B cell (primary cell): ENCODE measurements at regions not wholly inside any gene's neighbourhood (a gene's known extent, or its start where the extent isn't known, plus 50 kb on each side); places are given as distances from the start of the nearest gene placed in this dataset.

Source experiments
- ATAC-seq: fragments of 200-7000 bp; cut with Tn5 transposase; one replicate; pipeline ENCODE4 v1.10.0; 2021; ENCODE audit warnings: low read depth, mild to moderate bottlenecking, moderate number of reproducible peaks, moderate library complexity
- CTCF ChIA-PET: fragments of 350-600 bp; sonication (Branson Sonifier 250); formaldehyde crosslinking; loops from one replicate; lab custom pipeline; 2021; ENCODE audit warnings: antibody characterized with exemption, inconsistent platforms; lab: Charles Lee
- POLR2A ChIA-PET: fragments of 350-600 bp; sonication (Branson Sonifier 250); formaldehyde crosslinking; loops from one replicate; lab custom pipeline; 2021; ENCODE audit warnings: antibody characterized with exemption; lab: Charles Lee
- DNase-seq: peaks from one replicate; pipeline ENCODE4 v3.0.0; 2013
- H2AFZ ChIP-seq: 2 replicates; pipeline ENCODE4 v1.6.1; 2012; ENCODE audit warnings: mild to moderate bottlenecking, low read depth, low read length; ENCODE audit not compliant: insufficient read depth, poor library complexity, severe bottlenecking
- H3K27ac ChIP-seq, 2 donors: 1 replicate in 1 of 2; 2 replicates in 1 of 2; pipeline ENCODE4 v1.5.1; 2012 to 2013; ENCODE audit warnings: low read length in 2 of 2, mild to moderate bottlenecking in 2 of 2, moderate library complexity in 1 of 2
- H3K27me3 ChIP-seq, 4 experiments: fragments of 200-600 bp in 1 of 4; sonication (generic) in 1 of 4; replicated peaks in 1 of 4; 1 replicate in 2 of 4; 2 replicates in 2 of 4; pipeline versions ENCODE4 v1.6.1 to v1.7.0; 2013 to 2016; ENCODE audit warnings: low read length in 3 of 4, mild to moderate bottlenecking in 2 of 4, mixed read lengths in 1 of 4, moderate library complexity in 1 of 4; ENCODE audit not compliant: insufficient read depth in 4 of 4, control insufficient read depth in 3 of 4; ENCODE audit errors: control extremely low read depth in 1 of 4
- H3K36me3 ChIP-seq, 2 experiments: replicated peaks in 1 of 2; 1 replicate in 1 of 2; 2 replicates in 1 of 2; pipeline versions ENCODE4 v1.6.1 to v1.7.1; 2013; ENCODE audit warnings: low read length in 1 of 2; ENCODE audit not compliant: insufficient read depth in 2 of 2, control insufficient read depth in 1 of 2; ENCODE audit errors: control extremely low read depth in 1 of 2, extremely low read depth in 1 of 2
- H3K4me1 ChIP-seq, 2 donors: fragments of 200-600 bp in 1 of 2; sonication (generic) in 1 of 2; 1 replicate in 1 of 2; 2 replicates in 1 of 2; pipeline versions ENCODE4 v1.5.1 to v1.6.1; 2013 to 2017; ENCODE audit warnings: low read length in 2 of 2; ENCODE audit not compliant: control insufficient read depth in 2 of 2, insufficient read depth in 2 of 2
- H3K4me2 ChIP-seq: replicated peaks from 2 replicates; pipeline ENCODE3; 2012; ENCODE audit warnings: mild to moderate bottlenecking, low read depth, low read length; ENCODE audit not compliant: poor library complexity, severe bottlenecking
- H3K4me3 ChIP-seq, 5 experiments: fragments of 200-600 bp in 1 of 5; sonication (generic) in 1 of 5; 1 replicate in 3 of 5; 2 replicates in 2 of 5; pipeline versions ENCODE4 v1.5.1 to v1.7.0; 2011 to 2016; ENCODE audit warnings: low read length in 4 of 5, mild to moderate bottlenecking in 4 of 5, low read depth in 2 of 5, control low read depth in 1 of 5, moderate library complexity in 1 of 5; ENCODE audit not compliant: insufficient read depth in 1 of 5; ENCODE audit errors: control extremely low read depth in 1 of 5, extremely low read depth in 1 of 5
- H3K79me2 ChIP-seq: fragments of 200-600 bp; sonication (generic); one replicate; pipeline ENCODE4 v1.6.0; 2016; ENCODE audit warnings: low read length; ENCODE audit not compliant: control insufficient read depth, insufficient read depth
- H3K9ac ChIP-seq: fragments of 200-600 bp; sonication (generic); 2 replicates; pipeline ENCODE4 v1.6.1; 2017; ENCODE audit warnings: mild to moderate bottlenecking, low read length, moderate library complexity
- H3K9me3 ChIP-seq, 3 donors: one replicate each; pipeline versions ENCODE4 v1.6.1 to v1.7.1; 2013; ENCODE audit warnings: low read length in 2 of 3; ENCODE audit not compliant: control insufficient read depth in 2 of 3, insufficient read depth in 1 of 3; ENCODE audit errors: control extremely low read depth in 1 of 3
- H4K20me1 ChIP-seq: 2 replicates; pipeline ENCODE4 v1.6.0; 2012; ENCODE audit warnings: mild to moderate bottlenecking, low read length; ENCODE audit not compliant: insufficient read depth, control insufficient read depth, poor library complexity, severe bottlenecking
- H3K27ac Mint-ChIP-seq: one replicate; pipeline ENCODE4 v1.8.0; 2021; ENCODE audit warnings: mixed read lengths
- H3K27me3 Mint-ChIP-seq: one replicate; pipeline ENCODE4 v1.8.0; 2021; ENCODE audit warnings: mixed read lengths
- H3K4me1 Mint-ChIP-seq: one replicate; pipeline ENCODE4 v1.8.0; 2021; ENCODE audit warnings: mixed read lengths
- H3K4me3 Mint-ChIP-seq: one replicate; pipeline ENCODE4 v1.8.0; 2021; ENCODE audit warnings: mixed read lengths
- H3K9me3 Mint-ChIP-seq: one replicate; pipeline ENCODE4 v1.8.0; 2022; ENCODE audit warnings: mixed read lengths; ENCODE audit not compliant: insufficient read depth
- EZH2 ChIP-seq: IDR thresholded peaks from 2 replicates; pipeline ENCODE4 v1.6.1; 2012; ENCODE audit warnings: borderline replicate concordance, low read depth, mild to moderate bottlenecking, moderate library complexity, low read length; ENCODE audit not compliant: insufficient read depth, poor library complexity, severe bottlenecking
- WGBS: methylation state at CpG from one replicate; pipeline ENCODE4 v1.1.5; 2013; ENCODE audit warnings: missing lambda C conversion rate; ENCODE audit not compliant: insufficient coverage; 5-methylcytosine and 5-hydroxymethylcytosine counted together
- intact Hi-C: fragments of 100-400 bp; cut with micrococcal nuclease; formaldehyde crosslinking; loops from one replicate; pipeline ENCODE4 v1.10.0; 2022
- TF ChIP-seq, protein P1 (sequence below): fragments of 200-600 bp; IDR thresholded peaks from one replicate; pipeline ENCODE4 v1.8.0; 2022; ENCODE audit warnings: antibody characterized with exemption, mild to moderate bottlenecking

DNA sequence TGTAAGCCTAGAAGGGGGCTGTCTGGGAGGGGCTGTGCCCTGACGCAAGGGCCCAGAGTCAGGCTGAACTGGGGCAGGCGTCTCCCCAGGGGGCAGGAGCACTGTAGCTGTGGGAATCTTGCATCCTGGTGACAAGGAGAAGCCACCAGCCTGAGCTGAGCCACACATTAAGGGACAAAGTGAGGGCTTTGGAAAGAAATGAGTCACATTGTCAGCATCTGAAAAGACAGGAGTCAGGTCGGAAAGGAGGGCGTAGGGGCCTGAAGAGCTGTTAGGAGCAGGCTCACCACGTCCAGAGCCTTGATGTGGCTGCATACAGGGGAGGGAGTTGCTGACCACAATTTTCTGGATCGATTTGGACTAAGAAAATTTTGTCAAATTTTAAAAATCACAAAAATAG is 298.6 kb downstream of the CYP26B1 start:
- Histone ChIP-seq H3K4me1 (no peaks in the 10 kb centered on the region), H3K9me3 (peaks cover 0 to 5% (median 0%) of the 10 kb centered on the region in 3 donors), H3K27ac (no peak overlapping the region), H3K4me2 (no peak overlapping the region), H4K20me1 (no peaks in the 10 kb centered on the region), H3K9ac (no peak overlapping the region), H2AFZ (no peak overlapping the region), H3K36me3 (no peaks in the 10 kb centered on the region), H3K79me2 (no peaks in the 10 kb centered on the region), H3K27me3 (no peaks in the 10 kb centered on the region), H3K4me3 (no peak overlapping the region)
- DNase-seq (no peak), ATAC-seq (no peak)
- H3K4me1 Mint-ChIP-seq = no peaks in the 10 kb centered on the region
- POLR2A ChIA-PET = no interaction called here
- intact Hi-C loops = no loop called here
- CTCF ChIA-PET = no interaction called here
- H3K9me3 Mint-ChIP-seq = no peaks in the 10 kb centered on the region
- 93% methylated on average over 4 of the region's 6 CpGs for WGBS
- H3K27ac Mint-ChIP-seq = no peak overlapping the region
- H3K4me3 Mint-ChIP-seq = no peak overlapping the region
- no peaks in the 10 kb centered on the region for H3K27me3 Mint-ChIP-seq
- no peak for TF ChIP-seq EZH2
- TF ChIP-seq, protein P1, sequence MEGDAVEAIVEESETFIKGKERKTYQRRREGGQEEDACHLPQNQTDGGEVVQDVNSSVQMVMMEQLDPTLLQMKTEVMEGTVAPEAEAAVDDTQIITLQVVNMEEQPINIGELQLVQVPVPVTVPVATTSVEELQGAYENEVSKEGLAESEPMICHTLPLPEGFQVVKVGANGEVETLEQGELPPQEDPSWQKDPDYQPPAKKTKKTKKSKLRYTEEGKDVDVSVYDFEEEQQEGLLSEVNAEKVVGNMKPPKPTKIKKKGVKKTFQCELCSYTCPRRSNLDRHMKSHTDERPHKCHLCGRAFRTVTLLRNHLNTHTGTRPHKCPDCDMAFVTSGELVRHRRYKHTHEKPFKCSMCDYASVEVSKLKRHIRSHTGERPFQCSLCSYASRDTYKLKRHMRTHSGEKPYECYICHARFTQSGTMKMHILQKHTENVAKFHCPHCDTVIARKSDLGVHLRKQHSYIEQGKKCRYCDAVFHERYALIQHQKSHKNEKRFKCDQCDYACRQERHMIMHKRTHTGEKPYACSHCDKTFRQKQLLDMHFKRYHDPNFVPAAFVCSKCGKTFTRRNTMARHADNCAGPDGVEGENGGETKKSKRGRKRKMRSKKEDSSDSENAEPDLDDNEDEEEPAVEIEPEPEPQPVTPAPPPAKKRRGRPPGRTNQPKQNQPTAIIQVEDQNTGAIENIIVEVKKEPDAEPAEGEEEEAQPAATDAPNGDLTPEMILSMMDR = no peak

DNA sequence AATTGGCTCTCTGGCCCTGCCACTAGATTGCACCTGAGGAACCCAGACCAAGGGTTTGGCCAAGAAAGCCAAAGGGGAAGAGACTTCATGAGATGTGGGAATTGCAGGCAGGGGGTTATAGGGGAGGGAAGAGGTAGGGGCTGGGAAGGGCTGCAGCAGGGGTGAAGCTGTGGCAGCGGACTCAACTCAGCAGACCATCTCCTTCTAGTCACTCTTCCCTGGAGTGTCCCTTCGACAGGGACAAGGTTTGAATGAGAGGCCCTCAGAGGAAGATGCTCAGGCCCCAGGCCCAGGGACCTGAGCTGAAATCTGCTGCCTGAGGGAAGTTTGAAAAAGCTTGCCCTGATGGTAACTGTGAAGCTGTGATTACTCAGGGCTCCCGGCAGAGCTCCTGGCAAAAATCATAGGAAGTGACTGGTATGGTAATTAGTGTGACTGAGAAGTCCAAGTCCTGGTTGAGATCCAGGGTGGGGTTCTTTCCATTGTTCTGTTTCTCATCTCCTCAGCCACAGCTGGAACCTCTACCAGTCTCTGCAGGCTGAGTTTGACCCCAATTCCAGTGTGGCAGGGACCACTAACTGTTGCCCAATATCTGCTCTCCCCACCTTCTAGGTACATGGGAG is 300.9 kb downstream of the CYP26B1 start:
- H3K9me3 Mint-ChIP-seq = no peaks in the 10 kb centered on the region
- Histone ChIP-seq H3K27ac (no peak overlapping the region), H3K79me2 (no peaks in the 10 kb centered on the region), H2AFZ (no peak overlapping the region), H3K27me3 (peaks cover 0 to 3% (median 0%) of the 10 kb centered on the region in 4 experiments), H4K20me1 (no peaks in the 10 kb centered on the region), H3K4me2 (no peak overlapping the region), H3K36me3 (no peaks in the 10 kb centered on the region), H3K4me3 (no peak overlapping the region), H3K9me3 (peaks cover 0 to 5% (median 0%) of the 10 kb centered on the region in 3 donors), H3K4me1 (no peaks in the 10 kb centered on the region), H3K9ac (no peak overlapping the region)
- H3K4me1 Mint-ChIP-seq = no peaks in the 10 kb centered on the region
- no peak overlapping the region for H3K27ac Mint-ChIP-seq
- no peak for ATAC-seq
- H3K27me3 Mint-ChIP-seq = peaks cover 4% of the 10 kb centered on the region
- no peak for DNase-seq
- ChIA-PET POLR2A (no interaction called here), CTCF (interaction anchor here (0.7 kb wide), 1 partner anchor 1387 kb away, joined by 3 read pairs; no protein-coding TSS in a partner anchor)
- TF ChIP-seq, protein P1 = no peak
- TF ChIP-seq EZH2 = no peak
- H3K4me3 Mint-ChIP-seq = no peak overlapping the region
- 86% methylated on average over 3 of the region's 3 CpGs for WGBS
- intact Hi-C loops = no loop called here
